ENCODE measurements at regions not wholly inside any gene's neighbourhood (a gene's known extent, or its start where the extent isn't known, plus 50 kb on each side); places are given as distances from the start of the nearest gene placed in this dataset.

DNA sequence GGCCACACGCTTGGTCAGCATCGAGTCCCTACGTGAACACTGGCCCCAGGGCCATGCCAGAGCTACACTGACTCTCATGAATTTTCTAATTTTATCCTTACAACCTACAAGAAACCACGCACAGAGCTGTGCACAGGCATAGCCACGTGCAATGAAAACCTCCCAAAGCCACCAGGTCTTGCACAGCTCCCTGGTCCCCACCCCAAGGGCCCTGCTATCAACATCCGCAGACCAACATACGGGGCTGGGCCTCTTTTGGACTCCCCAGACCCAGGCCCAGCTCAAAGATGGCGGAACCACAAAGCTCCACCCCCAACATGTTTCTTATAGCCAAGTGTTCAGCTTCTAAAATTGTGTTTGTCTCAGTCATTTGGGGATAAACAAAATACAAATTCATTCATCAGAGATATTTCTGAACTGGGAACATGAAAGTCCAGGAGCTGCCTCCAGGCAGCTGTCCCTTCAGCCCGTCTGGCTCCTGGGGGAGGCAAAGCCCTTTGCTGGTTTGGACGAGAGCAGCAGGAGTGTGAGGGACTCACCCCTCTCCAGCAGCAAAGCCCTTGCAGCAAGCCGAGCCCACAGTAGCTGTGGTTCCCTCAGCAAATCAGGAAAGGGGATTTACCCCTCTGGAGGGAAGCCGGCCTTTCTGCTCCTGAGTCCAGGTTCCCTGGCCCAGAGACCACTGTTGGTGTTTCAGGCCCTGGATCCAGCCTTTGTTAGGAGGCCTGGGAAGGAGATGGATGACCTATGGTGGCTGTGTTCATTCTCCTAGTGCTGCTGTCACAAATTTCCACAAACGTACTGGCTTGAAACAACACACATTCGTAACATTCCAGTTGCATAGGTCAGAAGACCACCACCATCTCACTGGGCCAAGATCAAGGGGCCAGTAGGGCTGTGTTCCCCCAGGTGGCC, 75.1 kb downstream of the OAT start:
- Histone ChIP-seq H3K27ac (no peak overlapping the region), H3K9me2 (replicated peaks; ENCODE audit: insufficient read depth) (no peaks in the 10 kb centered on the region), H3K4me3 (no peak overlapping the region), H3K36me3 (replicated peaks; ENCODE audit: insufficient read depth, low read depth) (no peaks in the 10 kb centered on the region), H4K20me1 (ENCODE audit: insufficient read depth, poor library complexity, severe bottlenecking) (no peaks in the 10 kb centered on the region), H2AFZ (no peak overlapping the region), H3K79me2 (no peaks in the 10 kb centered on the region), H3K9me3 (ENCODE audit: low read depth) (no peaks in the 10 kb centered on the region), H3K4me2 (no peak overlapping the region), H3K27me3 (no peaks in the 10 kb centered on the region), H3K4me1 (ENCODE audit: insufficient read depth) (peaks cover 18% of the 10 kb centered on the region)
- TF ChIP-seq CTCF (IDR thresholded peaks at IDR 0.05; ENCODE audit: poor library complexity) (no peak), EZH2 (IDR thresholded peaks at IDR 0.05; ENCODE audit: borderline replicate concordance) (no peak), EZH2phosphoT487 (IDR thresholded peaks at IDR 0.05; ENCODE audit: low read depth, severe bottlenecking, unreplicated experiment) (no peak)
- DNase-seq (ENCODE audit: low spot score), result no peak
- 89% methylated on average over 14 of the region's 14 CpGs for WGBS (ENCODE audit: low lambda C conversion rate, missing lambda C conversion rate)

DNA sequence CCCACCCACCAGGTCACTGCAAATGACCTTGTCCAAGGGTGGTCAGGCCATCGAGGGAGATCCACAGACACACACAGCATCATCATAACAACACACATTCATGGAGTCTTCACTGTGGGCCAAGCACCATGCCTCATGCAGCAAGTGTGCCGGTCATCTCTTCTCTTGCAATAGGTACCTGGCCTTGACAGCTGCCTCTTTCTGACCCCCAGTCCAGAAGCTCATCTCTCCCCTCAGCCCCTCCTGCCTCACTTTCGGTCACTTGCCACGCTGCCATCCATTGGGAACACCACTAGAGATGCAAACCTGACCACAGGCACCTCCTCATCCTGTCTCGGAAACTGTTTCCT, 75.9 kb downstream of the OAT start:
- peaks cover 18% of the 10 kb centered on the region for H3K4me1 ChIP-seq (ENCODE audit: insufficient read depth)
- H3K79me2 ChIP-seq, result no peaks in the 10 kb centered on the region
- H2AFZ ChIP-seq, result no peak overlapping the region
- H3K9me2 ChIP-seq (replicated peaks; ENCODE audit: insufficient read depth), result no peaks in the 10 kb centered on the region
- H4K20me1 ChIP-seq (ENCODE audit: insufficient read depth, poor library complexity, severe bottlenecking), result no peaks in the 10 kb centered on the region
- TF ChIP-seq CTCF (IDR thresholded peaks at IDR 0.05; ENCODE audit: poor library complexity) (no peak), EZH2 (IDR thresholded peaks at IDR 0.05; ENCODE audit: borderline replicate concordance) (no peak), EZH2phosphoT487 (IDR thresholded peaks at IDR 0.05; ENCODE audit: low read depth, severe bottlenecking, unreplicated experiment) (no peak)
- H3K36me3 ChIP-seq (replicated peaks; ENCODE audit: insufficient read depth, low read depth), result no peaks in the 10 kb centered on the region
- H3K27ac ChIP-seq, result no peak overlapping the region
- no peaks in the 10 kb centered on the region for H3K9me3 ChIP-seq (ENCODE audit: low read depth)
- H3K27me3 ChIP-seq, result no peaks in the 10 kb centered on the region
- WGBS (ENCODE audit: low lambda C conversion rate, missing lambda C conversion rate), result 91% methylated on average over 5 of the region's 5 CpGs
- no peak overlapping the region for H3K4me2 ChIP-seq
- no peak overlapping the region for H3K4me3 ChIP-seq
- DNase-seq (ENCODE audit: low spot score), result no peak

- Histone ChIP-seq H3K36me3 (replicated peaks; ENCODE audit: insufficient read depth, low read depth) (no peaks in the 10 kb centered on the region), H4K20me1 (ENCODE audit: insufficient read depth, poor library complexity, severe bottlenecking) (no peaks in the 10 kb centered on the region), H3K9me3 (ENCODE audit: low read depth) (no peaks in the 10 kb centered on the region), H3K4me3 (no peak overlapping the region), H3K79me2 (no peaks in the 10 kb centered on the region), H3K9me2 (replicated peaks; ENCODE audit: insufficient read depth) (no peaks in the 10 kb centered on the region), H3K4me1 (ENCODE audit: insufficient read depth) (peaks cover 18% of the 10 kb centered on the region), H2AFZ (no peak overlapping the region), H3K4me2 (no peak overlapping the region), H3K27me3 (no peaks in the 10 kb centered on the region), H3K27ac (no peak overlapping the region)
- no peak for TF ChIP-seq EZH2phosphoT487 (IDR thresholded peaks at IDR 0.05; ENCODE audit: low read depth, severe bottlenecking, unreplicated experiment)
- no peak for TF ChIP-seq EZH2 (IDR thresholded peaks at IDR 0.05; ENCODE audit: borderline replicate concordance)
- no peak for TF ChIP-seq CTCF (IDR thresholded peaks at IDR 0.05; ENCODE audit: poor library complexity)
- DNase-seq (ENCODE audit: low spot score), result no peak
- WGBS (ENCODE audit: low lambda C conversion rate, missing lambda C conversion rate), result 94% methylated on average over 15 of the region's 15 CpGs
Measured at GRCh38 chr10:124342136-124342820, 76.4 kb downstream of the OAT start.
